Calu3 (cell line): ENCODE measurements at regions not wholly inside any gene's neighbourhood (a gene's known extent, or its start where the extent isn't known, plus 50 kb on each side); places are given as distances from the start of the nearest gene placed in this dataset.
"Not testable (repeated sequence)": the region's sequence is repeated elsewhere in the genome, so short reads cannot be mapped to it uniquely, and the experiment has no call there.

Experiments
- BruUV-seq: library from RNA; stranded (reverse); fragments of 400-500 nt; replicated peaks from 2 replicates; lab custom pipeline; 2021; lab: Mats Ljungman, UMichigan
- CTCF ChIA-PET: fragments of 300-600 bp; sonication (Branson Sonifier 250); formaldehyde crosslinking; loops from one replicate; lab custom pipeline; 2022; ENCODE audit warnings: antibody characterized with exemption; lab: Charles Lee
- DNase-seq: peaks from one replicate; pipeline ENCODE4 v3.0.0; 2022
- H3K27ac Mint-ChIP-seq: one replicate; pipeline ENCODE4 v1.8.0; 2022; ENCODE audit warnings: mixed read lengths; ENCODE audit not compliant: unreplicated experiment
- H3K27me3 Mint-ChIP-seq: one replicate; pipeline ENCODE4 v1.8.0; 2022; ENCODE audit warnings: mixed read lengths; ENCODE audit not compliant: unreplicated experiment
- H3K36me3 Mint-ChIP-seq: one replicate; pipeline ENCODE4 v1.8.0; 2022; ENCODE audit warnings: mild to moderate bottlenecking, moderate library complexity, mixed read lengths; ENCODE audit not compliant: insufficient read depth, unreplicated experiment
- H3K4me1 Mint-ChIP-seq: one replicate; pipeline ENCODE4 v1.8.0; 2022; ENCODE audit warnings: mild to moderate bottlenecking, low read depth, mixed read lengths; ENCODE audit not compliant: unreplicated experiment
- H3K4me3 Mint-ChIP-seq: one replicate; pipeline ENCODE4 v1.8.0; 2022; ENCODE audit warnings: mild to moderate bottlenecking, low read depth, moderate library complexity, mixed read lengths; ENCODE audit not compliant: unreplicated experiment
- H3K9me3 Mint-ChIP-seq: one replicate; pipeline ENCODE4 v1.8.0; 2022; ENCODE audit warnings: low read depth, mixed read lengths; ENCODE audit not compliant: unreplicated experiment
- CTCF ChIP-seq: fragments of 200-600 bp; IDR thresholded peaks from one replicate; pipeline ENCODE4 v1.8.0; 2022; ENCODE audit warnings: antibody characterized with exemption; ENCODE audit not compliant: unreplicated experiment
- intact Hi-C: fragments of 100-400 bp; cut with micrococcal nuclease; formaldehyde crosslinking; loops from one replicate; pipeline ENCODE4 v1.10.0; 2022; ENCODE audit not compliant: unreplicated experiment

- no peak for TF ChIP-seq CTCF
- CTCF ChIA-PET: no interaction called here
- DNase-seq: no peak
- H3K27ac Mint-ChIP-seq: no peak overlapping the region
- H3K27me3 Mint-ChIP-seq: no peaks in the 10 kb centered on the region
- no TSS peak for BruUV-seq
- H3K4me1 Mint-ChIP-seq: no peaks in the 10 kb centered on the region
- no peaks in the 10 kb centered on the region for H3K9me3 Mint-ChIP-seq
- H3K36me3 Mint-ChIP-seq: no peaks in the 10 kb centered on the region
- intact Hi-C loops: no loop called here
- H3K4me3 Mint-ChIP-seq: no peak overlapping the region
These were observed 161.5 kb upstream of the KBTBD8 start for GRCh38 chr3:66836363-66837152.

- no peaks in the 10 kb centered on the region for H3K36me3 Mint-ChIP-seq
- H3K9me3 Mint-ChIP-seq: no peaks in the 10 kb centered on the region
- H3K27ac Mint-ChIP-seq: no peak overlapping the region
- no peak for TF ChIP-seq CTCF
- no peaks in the 10 kb centered on the region for H3K4me1 Mint-ChIP-seq
- no TSS peak for BruUV-seq
- intact Hi-C loops: no loop called here
- peaks cover 4% of the 10 kb centered on the region for H3K27me3 Mint-ChIP-seq
- CTCF ChIA-PET: no interaction called here
- no peak overlapping the region for H3K4me3 Mint-ChIP-seq
- no peak for DNase-seq
These were observed 159.4 kb upstream of the KBTBD8 start for GRCh38 chr3:66838704-66839103.

- H3K36me3 Mint-ChIP-seq: no peaks in the 10 kb centered on the region
- CTCF ChIA-PET: interaction anchor here (0.7 kb wide), 1 partner anchor 67 kb away, joined by 7 read pairs; no protein-coding TSS in a partner anchor
- no TSS peak for BruUV-seq
- H3K27me3 Mint-ChIP-seq: peaks cover 12% of the 10 kb centered on the region
- H3K4me1 Mint-ChIP-seq: no peaks in the 10 kb centered on the region
- intact Hi-C loops: no loop called here
- H3K9me3 Mint-ChIP-seq: peaks cover 2% of the 10 kb centered on the region
- no peak for DNase-seq
- H3K4me3 Mint-ChIP-seq: no peak overlapping the region
- H3K27ac Mint-ChIP-seq: no peak overlapping the region
- no peak for TF ChIP-seq CTCF
These were observed 158.6 kb upstream of the KBTBD8 start for GRCh38 chr3:66839508-66839907.

GRCh38 chr3:66842761-66843464 is 155.2 kb upstream of the KBTBD8 start:
- H3K9me3 Mint-ChIP-seq, H3K36me3 Mint-ChIP-seq, CTCF ChIA-PET, BruUV-seq, H3K4me1 Mint-ChIP-seq, H3K27ac Mint-ChIP-seq, H3K4me3 Mint-ChIP-seq, intact Hi-C loops, DNase-seq: not testable (repeated sequence)
- H3K27me3 Mint-ChIP-seq: peaks cover 20% of the 10 kb centered on the region
